ENCODE measurements at regions not wholly inside any gene's neighbourhood (a gene's known extent, or its start where the extent isn't known, plus 50 kb on each side); places are given as distances from the start of the nearest gene placed in this dataset.

DNA sequence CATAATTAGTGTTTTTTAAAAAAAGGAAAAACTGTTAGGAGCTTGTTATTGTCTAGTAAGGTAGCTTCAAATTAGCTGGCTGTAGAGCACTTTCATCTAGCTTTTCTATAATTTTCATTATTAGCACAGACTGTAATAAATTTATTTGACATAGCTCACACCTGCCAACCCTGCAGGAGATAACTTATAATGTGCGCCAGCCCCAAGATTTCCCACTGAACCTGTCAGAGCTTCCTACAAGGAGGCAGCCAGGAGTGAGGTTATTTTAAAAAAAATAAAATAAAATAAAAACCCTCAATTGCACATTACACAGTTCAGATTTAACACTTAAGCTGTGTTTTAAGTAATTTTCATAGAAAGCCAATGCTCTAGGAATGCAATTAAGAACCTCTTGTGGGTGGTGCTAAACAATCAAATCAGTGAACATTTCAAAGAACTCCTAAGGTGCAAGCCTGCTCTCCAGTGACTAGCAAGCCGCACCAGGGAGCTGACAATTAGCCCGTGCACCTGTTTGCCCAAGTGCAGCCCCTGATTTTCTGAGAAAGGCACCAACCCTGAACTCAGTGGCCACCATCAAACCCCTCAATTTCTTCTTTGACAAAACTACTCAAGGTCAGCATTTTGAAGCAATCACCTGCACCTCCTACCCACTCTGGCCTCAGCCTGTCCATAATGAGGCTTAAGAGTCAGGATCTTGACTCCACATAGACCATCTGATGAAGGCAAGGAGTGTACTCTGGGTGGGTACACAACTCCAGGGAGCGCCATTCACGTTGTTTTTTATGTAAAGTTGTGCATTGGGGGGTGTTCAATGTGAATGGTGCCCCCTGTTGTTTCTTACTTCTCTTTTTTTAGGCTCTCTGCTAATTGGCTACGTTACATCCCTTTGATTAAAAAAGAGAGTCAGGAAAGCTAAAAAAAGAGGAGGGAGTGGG lies 385.3 kb upstream of the WWC1 start:
- Histone ChIP-seq H3K9me3 (no peaks in the 10 kb centered on the region), H3K4me3 (ENCODE audit: low read depth, low read length) (no peak overlapping the region), H3K36me3 (no peaks in the 10 kb centered on the region), H3K27me3 (no peaks in the 10 kb centered on the region), H3K4me1 (no peaks in the 10 kb centered on the region)
- TF ChIP-seq, protein P1, sequence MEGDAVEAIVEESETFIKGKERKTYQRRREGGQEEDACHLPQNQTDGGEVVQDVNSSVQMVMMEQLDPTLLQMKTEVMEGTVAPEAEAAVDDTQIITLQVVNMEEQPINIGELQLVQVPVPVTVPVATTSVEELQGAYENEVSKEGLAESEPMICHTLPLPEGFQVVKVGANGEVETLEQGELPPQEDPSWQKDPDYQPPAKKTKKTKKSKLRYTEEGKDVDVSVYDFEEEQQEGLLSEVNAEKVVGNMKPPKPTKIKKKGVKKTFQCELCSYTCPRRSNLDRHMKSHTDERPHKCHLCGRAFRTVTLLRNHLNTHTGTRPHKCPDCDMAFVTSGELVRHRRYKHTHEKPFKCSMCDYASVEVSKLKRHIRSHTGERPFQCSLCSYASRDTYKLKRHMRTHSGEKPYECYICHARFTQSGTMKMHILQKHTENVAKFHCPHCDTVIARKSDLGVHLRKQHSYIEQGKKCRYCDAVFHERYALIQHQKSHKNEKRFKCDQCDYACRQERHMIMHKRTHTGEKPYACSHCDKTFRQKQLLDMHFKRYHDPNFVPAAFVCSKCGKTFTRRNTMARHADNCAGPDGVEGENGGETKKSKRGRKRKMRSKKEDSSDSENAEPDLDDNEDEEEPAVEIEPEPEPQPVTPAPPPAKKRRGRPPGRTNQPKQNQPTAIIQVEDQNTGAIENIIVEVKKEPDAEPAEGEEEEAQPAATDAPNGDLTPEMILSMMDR (IDR thresholded peaks at IDR 0.05; ENCODE audit: low read depth, low read length), result no peak
- no peak for DNase-seq

DNA sequence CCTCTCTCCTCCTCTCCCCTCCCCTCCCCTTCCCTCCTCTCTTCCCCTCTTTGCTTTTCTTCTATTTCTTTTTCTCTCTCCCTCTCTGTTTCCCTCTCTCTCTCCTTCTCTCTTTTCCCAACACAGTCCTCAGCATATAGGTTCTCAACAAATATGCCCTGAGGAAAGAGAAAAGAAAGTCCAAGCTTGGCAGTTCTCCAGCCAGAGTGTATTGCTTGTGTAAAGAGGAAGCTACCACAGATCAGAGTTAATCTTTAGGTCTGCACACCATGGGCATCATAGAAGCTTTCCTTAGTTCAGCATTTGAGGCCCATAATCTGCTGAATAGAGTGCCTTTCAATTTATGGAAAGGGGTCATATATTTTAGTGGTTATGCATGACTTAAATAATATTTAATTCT lies 382.8 kb upstream of the WWC1 start:
- Histone ChIP-seq H3K4me3 (ENCODE audit: low read depth, low read length) (no peak overlapping the region), H3K27me3 (no peaks in the 10 kb centered on the region), H3K4me1 (no peaks in the 10 kb centered on the region), H3K36me3 (no peaks in the 10 kb centered on the region), H3K9me3 (no peaks in the 10 kb centered on the region)
- TF ChIP-seq, protein P1 (IDR thresholded peaks at IDR 0.05; ENCODE audit: low read depth, low read length), result no peak
- DNase-seq, result no peak

DNA sequence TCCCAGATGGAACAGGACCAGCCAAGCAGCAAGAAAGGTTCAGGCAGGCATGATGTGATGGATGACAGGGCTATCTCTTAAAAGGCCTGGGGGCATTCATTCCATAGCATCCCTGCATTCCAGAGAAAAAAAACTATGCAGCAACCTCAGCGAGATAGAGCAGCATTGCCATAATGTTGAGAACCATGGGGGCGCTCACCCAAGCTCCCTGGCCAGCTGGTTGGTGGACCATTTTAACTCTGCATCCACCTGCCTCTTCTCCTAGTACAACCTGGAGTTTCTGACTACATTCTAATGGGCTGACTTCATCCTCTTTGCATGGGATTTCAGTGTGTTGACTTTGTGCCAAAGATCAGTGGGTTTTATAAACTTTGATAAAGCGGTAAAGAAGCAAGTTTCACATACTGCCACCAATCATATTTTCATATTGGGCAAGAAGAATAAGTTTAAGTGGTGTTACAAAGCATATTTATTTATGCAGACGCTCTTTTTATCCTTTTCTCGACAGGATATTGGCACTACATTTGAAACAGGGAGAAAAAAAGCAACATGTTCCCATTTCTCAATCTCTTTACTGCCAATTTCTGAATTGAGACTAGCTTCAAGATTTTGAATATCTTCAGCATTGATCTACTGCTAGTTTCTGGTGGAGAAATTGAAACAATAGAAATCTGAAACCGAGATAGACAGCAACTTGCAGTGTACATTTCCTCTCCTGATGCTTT lies 378.3 kb upstream of the WWC1 start:
- Histone ChIP-seq H3K9me3 (no peaks in the 10 kb centered on the region), H3K4me3 (ENCODE audit: low read depth, low read length) (no peak overlapping the region), H3K4me1 (no peaks in the 10 kb centered on the region), H3K36me3 (no peaks in the 10 kb centered on the region), H3K27me3 (no peaks in the 10 kb centered on the region)
- TF ChIP-seq, protein P1 (IDR thresholded peaks at IDR 0.05; ENCODE audit: low read depth, low read length), result no peak
- DNase-seq, result no peak

DNA sequence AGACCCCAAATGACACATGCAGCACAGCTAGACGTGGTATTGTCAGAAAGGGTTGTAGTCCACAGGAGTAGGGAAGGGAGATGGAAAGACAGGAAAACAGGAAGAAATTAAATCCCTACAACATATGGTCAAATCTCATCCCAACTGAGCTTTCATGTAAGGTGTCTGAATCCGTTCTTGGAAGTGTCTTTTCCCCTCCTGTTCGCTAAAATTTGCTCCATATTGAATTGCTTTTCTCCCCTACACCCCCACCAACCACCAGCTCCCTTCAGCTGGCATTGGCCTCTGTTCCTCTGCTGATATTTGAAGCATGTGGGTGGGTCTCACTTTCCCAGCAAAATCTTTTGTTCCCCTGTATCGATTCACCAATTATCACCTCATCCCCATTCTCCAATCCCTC lies 376.2 kb upstream of the WWC1 start:
- H3K4me3 ChIP-seq (ENCODE audit: low read depth, low read length), result no peak overlapping the region
- H3K27me3 ChIP-seq, result no peaks in the 10 kb centered on the region
- H3K4me1 ChIP-seq, result no peaks in the 10 kb centered on the region
- no peak for DNase-seq
- TF ChIP-seq, protein P1 (IDR thresholded peaks at IDR 0.05; ENCODE audit: low read depth, low read length), result no peak
- no peaks in the 10 kb centered on the region for H3K36me3 ChIP-seq
- H3K9me3 ChIP-seq, result no peaks in the 10 kb centered on the region

DNA sequence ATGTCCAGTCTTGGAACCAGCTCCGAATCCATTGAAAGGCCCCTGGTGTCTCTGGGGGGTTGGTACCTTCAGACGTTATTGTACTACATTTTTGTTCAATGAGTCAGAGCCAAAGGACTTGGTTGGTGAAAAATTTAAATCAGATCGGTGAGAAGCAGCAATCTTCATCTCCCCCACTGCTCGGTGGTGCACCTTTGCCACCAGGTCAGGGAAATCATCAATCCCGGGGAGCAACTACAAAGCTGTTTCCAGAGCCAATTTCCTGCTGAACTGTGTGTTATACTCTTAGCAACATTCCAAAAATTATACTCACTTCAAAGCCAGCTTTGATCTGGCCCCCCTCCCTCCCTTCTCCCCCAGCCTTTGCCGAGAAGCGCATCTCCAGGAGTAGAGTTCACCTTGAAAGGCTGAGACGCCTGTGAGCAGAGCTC lies 375.2 kb upstream of the WWC1 start:
- H3K4me3 ChIP-seq (ENCODE audit: low read depth, low read length), result no peak overlapping the region
- H3K4me1 ChIP-seq, result no peaks in the 10 kb centered on the region
- H3K27me3 ChIP-seq, result no peaks in the 10 kb centered on the region
- no peaks in the 10 kb centered on the region for H3K9me3 ChIP-seq
- DNase-seq, result no peak
- no peaks in the 10 kb centered on the region for H3K36me3 ChIP-seq
- TF ChIP-seq, protein P1 (IDR thresholded peaks at IDR 0.05; ENCODE audit: low read depth, low read length), result no peak

DNA sequence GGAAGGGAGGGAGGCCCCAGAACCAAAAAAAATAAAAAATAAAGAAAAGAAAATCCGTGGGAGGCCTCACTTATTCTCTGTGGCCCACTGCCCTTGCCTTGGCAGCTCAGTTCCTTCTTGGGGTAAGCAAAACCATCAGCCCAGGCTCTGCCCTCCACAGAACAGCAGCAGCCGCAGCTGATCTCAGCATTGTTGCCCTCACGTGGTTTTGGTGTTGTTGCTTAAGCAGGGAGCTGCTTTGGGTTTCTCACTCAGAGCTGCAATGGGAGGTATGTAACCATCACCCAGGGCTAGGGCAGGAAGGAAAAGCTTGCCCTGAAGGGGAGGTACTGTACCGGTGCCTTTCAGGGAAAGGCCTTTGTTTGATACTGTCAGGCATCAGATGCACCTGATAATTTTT lies 374.7 kb upstream of the WWC1 start:
- no peaks in the 10 kb centered on the region for H3K4me1 ChIP-seq
- no peaks in the 10 kb centered on the region for H3K27me3 ChIP-seq
- no peak overlapping the region for H3K4me3 ChIP-seq (ENCODE audit: low read depth, low read length)
- TF ChIP-seq, protein P1 (IDR thresholded peaks at IDR 0.05; ENCODE audit: low read depth, low read length), result no peak
- H3K9me3 ChIP-seq, result no peaks in the 10 kb centered on the region
- DNase-seq, result no peak
- H3K36me3 ChIP-seq, result no peaks in the 10 kb centered on the region

Data from BE2C (cell line).